Neural progenitor cell (in vitro differentiated cells): ENCODE measurements at regions not wholly inside any gene's neighbourhood (a gene's known extent, or its start where the extent isn't known, plus 50 kb on each side); places are given as distances from the start of the nearest gene placed in this dataset.

Experiments used
- DNase-seq: peaks from one replicate; pipeline ENCODE4 v3.0.0-alpha.2; 2016; ENCODE audit warnings: low spot score
- H2AFZ ChIP-seq: fragments of 200-600 bp; sonication (generic); replicated peaks from 2 replicates; pipeline ENCODE4 v1.6.1; 2016; ENCODE audit warnings: antibody characterized with exemption
- H3F3A ChIP-seq: fragments of 200-600 bp; sonication (generic); 2 replicates; pipeline ENCODE4 v1.6.1; 2016; ENCODE audit warnings: antibody characterized with exemption, low read depth
- H3K27ac ChIP-seq: fragments of 200-600 bp; sonication (generic); 2 replicates; pipeline ENCODE4 v1.5.1; 2016; ENCODE audit warnings: mild to moderate bottlenecking
- H3K27me3 ChIP-seq: fragments of 200-600 bp; sonication (generic); 2 replicates; pipeline ENCODE4 v1.6.1; 2016; ENCODE audit warnings: mild to moderate bottlenecking, moderate library complexity
- H3K36me3 ChIP-seq: fragments of 200-600 bp; sonication (generic); 2 replicates; pipeline ENCODE4 v1.5.1; 2016
- H3K4me1 ChIP-seq: fragments of 200-600 bp; sonication (generic); 2 replicates; pipeline ENCODE4 v1.6.1; 2016; ENCODE audit warnings: mixed run types
- H3K4me2 ChIP-seq: fragments of 200-600 bp; sonication (generic); 2 replicates; pipeline ENCODE4 v1.6.1; 2016
- H3K4me3 ChIP-seq: fragments of 200-600 bp; sonication (generic); 2 replicates; pipeline ENCODE4 v1.5.1; 2016
- H3K79me2 ChIP-seq: fragments of 200-600 bp; sonication (generic); 2 replicates; pipeline ENCODE4 v1.6.1; 2016; ENCODE audit warnings: low read depth
- H3K9ac ChIP-seq: fragments of 200-600 bp; sonication (generic); 2 replicates; pipeline ENCODE4 v1.6.1; 2016
- H3K9me3 ChIP-seq: fragments of 200-600 bp; sonication (generic); 2 replicates; pipeline ENCODE4 v1.5.1; 2016; ENCODE audit warnings: low read depth
- H4K20me1 ChIP-seq: fragments of 200-600 bp; sonication (generic); 2 replicates; pipeline ENCODE4 v1.6.1; 2016; ENCODE audit warnings: low read depth
- H3K27ac Mint-ChIP-seq: 3 replicates; pipeline ENCODE4 v1.8.0; 2021; ENCODE audit warnings: mixed read lengths
- H3K27me3 Mint-ChIP-seq: 2 replicates; pipeline ENCODE4 v1.8.0; 2022; ENCODE audit warnings: low read depth, mild to moderate bottlenecking, inconsistent platforms, moderate library complexity, mixed read lengths; ENCODE audit not compliant: insufficient read depth
- H3K36me3 Mint-ChIP-seq: 3 replicates; pipeline ENCODE4 v1.8.0; 2021; ENCODE audit warnings: mixed read lengths
- H3K4me1 Mint-ChIP-seq: 3 replicates; pipeline ENCODE4 v1.8.0; 2021; ENCODE audit warnings: mixed read lengths
- H3K4me3 Mint-ChIP-seq: 3 replicates; pipeline ENCODE4 v1.8.0; 2021; ENCODE audit warnings: mild to moderate bottlenecking, moderate library complexity, mixed read lengths
- H3K9me3 Mint-ChIP-seq: 3 replicates; pipeline ENCODE4 v1.8.0; 2020; ENCODE audit warnings: mixed read lengths
- EZH2 ChIP-seq: fragments of 200-600 bp; sonication (generic); IDR thresholded peaks from 2 replicates; pipeline ENCODE4 v1.6.1; 2017; ENCODE audit warnings: antibody characterized with exemption, mild to moderate bottlenecking, moderate library complexity
- EZH2phosphoT487 ChIP-seq: fragments of 200-600 bp; sonication (generic); IDR thresholded peaks from 2 replicates; pipeline ENCODE4 v1.6.1; 2017; ENCODE audit warnings: antibody characterized with exemption
- TF ChIP-seq, protein P1 (sequence below): fragments of 200-600 bp; sonication (generic); IDR thresholded peaks from 2 replicates; pipeline ENCODE4 v1.5.1; 2017; ENCODE audit warnings: antibody characterized with exemption, mild to moderate bottlenecking

DNA sequence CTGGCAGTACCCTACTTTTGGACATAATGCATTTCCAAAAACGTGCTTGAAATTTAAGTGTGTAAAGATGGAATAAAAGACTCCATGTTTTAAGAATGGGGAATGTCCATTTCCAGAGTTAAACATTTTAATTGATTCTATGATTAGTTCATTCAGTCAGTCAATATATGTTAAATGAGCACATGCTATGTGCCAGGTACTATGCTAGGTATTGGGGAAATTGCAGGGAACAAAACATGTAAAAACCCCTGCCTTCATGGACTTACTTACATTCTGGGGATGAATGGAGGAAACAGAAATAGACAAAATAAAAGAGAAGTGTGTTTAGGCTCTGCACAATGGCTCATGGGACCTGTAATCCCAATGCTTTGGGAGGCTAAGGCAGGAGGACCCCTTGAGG, 288.6 kb downstream of the MTX2 start:
- Mint-ChIP-seq H3K36me3 (no peaks in the 10 kb centered on the region), H3K4me3 (no peak overlapping the region), H3K9me3 (no peaks in the 10 kb centered on the region), H3K27ac (no peak overlapping the region), H3K27me3 (peaks cover 3% of the 10 kb centered on the region), H3K4me1 (peaks cover 22% of the 10 kb centered on the region)
- H3F3A ChIP-seq = no peaks in the 10 kb centered on the region
- no peak overlapping the region for H3K27ac ChIP-seq
- no peaks in the 10 kb centered on the region for H3K36me3 ChIP-seq
- no peak for DNase-seq
- H3K4me1 ChIP-seq = no peaks in the 10 kb centered on the region
- H3K9me3 ChIP-seq = no peaks in the 10 kb centered on the region
- H3K4me2 ChIP-seq = no peak overlapping the region
- TF ChIP-seq, protein P1, sequence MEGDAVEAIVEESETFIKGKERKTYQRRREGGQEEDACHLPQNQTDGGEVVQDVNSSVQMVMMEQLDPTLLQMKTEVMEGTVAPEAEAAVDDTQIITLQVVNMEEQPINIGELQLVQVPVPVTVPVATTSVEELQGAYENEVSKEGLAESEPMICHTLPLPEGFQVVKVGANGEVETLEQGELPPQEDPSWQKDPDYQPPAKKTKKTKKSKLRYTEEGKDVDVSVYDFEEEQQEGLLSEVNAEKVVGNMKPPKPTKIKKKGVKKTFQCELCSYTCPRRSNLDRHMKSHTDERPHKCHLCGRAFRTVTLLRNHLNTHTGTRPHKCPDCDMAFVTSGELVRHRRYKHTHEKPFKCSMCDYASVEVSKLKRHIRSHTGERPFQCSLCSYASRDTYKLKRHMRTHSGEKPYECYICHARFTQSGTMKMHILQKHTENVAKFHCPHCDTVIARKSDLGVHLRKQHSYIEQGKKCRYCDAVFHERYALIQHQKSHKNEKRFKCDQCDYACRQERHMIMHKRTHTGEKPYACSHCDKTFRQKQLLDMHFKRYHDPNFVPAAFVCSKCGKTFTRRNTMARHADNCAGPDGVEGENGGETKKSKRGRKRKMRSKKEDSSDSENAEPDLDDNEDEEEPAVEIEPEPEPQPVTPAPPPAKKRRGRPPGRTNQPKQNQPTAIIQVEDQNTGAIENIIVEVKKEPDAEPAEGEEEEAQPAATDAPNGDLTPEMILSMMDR = no peak
- TF ChIP-seq EZH2 = no peak
- TF ChIP-seq EZH2phosphoT487 = no peak
- H3K9ac ChIP-seq = no peak overlapping the region
- H3K27me3 ChIP-seq = peaks cover 90% of the 10 kb centered on the region
- H3K4me3 ChIP-seq = no peak overlapping the region
- H3K79me2 ChIP-seq = no peaks in the 10 kb centered on the region
- no peaks in the 10 kb centered on the region for H4K20me1 ChIP-seq
- no peak overlapping the region for H2AFZ ChIP-seq

DNA sequence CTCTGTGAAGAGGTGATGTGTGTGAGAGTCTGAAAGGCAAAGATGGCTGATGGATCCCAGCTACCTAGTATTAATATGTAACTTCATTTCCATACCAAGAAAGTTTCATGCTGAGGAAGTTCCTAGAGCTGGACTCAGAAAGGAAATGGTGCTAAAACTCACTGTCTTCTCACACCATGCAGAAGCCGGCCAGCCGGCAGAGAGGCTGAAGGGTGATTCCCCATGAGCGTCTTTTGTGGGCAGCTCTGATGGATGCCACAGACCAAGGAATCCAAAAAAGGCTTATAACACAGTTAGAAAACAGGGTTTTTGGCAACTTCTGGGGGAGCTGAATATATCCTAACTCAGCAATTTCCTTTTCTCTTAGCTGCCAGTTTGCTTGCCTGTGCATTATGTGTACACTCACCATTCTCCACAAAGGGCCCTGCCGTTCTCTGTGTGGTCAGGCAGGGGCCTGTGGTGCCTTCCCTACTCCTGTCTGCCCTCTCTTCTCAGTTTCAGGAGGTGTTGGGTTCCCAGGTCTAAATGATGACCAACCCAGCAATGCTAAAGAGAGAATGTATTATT, 289.4 kb downstream of the MTX2 start:
- Mint-ChIP-seq H3K4me3 (no peak overlapping the region), H3K27me3 (peaks cover 3% of the 10 kb centered on the region), H3K9me3 (no peaks in the 10 kb centered on the region), H3K36me3 (no peaks in the 10 kb centered on the region), H3K4me1 (peaks cover 27% of the 10 kb centered on the region), H3K27ac (no peak overlapping the region)
- no peaks in the 10 kb centered on the region for H3K4me1 ChIP-seq
- H3F3A ChIP-seq = no peaks in the 10 kb centered on the region
- H2AFZ ChIP-seq = no peak overlapping the region
- H3K9me3 ChIP-seq = no peaks in the 10 kb centered on the region
- no peak for DNase-seq
- TF ChIP-seq, protein P1 = no peak
- TF ChIP-seq EZH2 = no peak
- TF ChIP-seq EZH2phosphoT487 = no peak
- no peaks in the 10 kb centered on the region for H4K20me1 ChIP-seq
- no peak overlapping the region for H3K4me2 ChIP-seq
- H3K36me3 ChIP-seq = no peaks in the 10 kb centered on the region
- no peaks in the 10 kb centered on the region for H3K79me2 ChIP-seq
- H3K4me3 ChIP-seq = no peak overlapping the region
- no peak overlapping the region for H3K9ac ChIP-seq
- peaks cover 86% of the 10 kb centered on the region for H3K27me3 ChIP-seq
- H3K27ac ChIP-seq = no peak overlapping the region

DNA sequence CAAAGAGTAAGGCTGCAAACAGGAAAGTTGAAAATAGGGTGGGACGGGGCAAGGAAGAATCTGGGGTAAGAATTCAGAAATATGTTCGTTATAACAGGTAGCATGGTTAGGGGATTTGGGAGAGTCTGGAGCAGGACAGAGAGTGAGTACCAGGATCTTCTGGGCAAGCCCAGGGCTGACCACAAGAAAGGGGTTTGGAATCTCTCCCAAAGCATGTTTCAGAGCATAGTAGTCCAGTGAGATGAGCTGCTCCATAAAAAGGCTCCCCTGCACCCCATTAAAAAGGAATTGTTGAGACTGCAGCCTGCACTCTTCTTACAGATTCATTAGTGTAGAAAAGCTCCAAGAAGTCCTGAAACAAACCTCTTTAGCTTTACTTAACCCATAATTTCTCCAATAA, 291.1 kb downstream of the MTX2 start:
- no peak overlapping the region for H3K27ac ChIP-seq
- H4K20me1 ChIP-seq = no peaks in the 10 kb centered on the region
- H3K9me3 Mint-ChIP-seq = no peaks in the 10 kb centered on the region
- H3K4me3 Mint-ChIP-seq = no peak overlapping the region
- H3K79me2 ChIP-seq = no peaks in the 10 kb centered on the region
- no peak overlapping the region for H2AFZ ChIP-seq
- H3K27me3 Mint-ChIP-seq = peaks cover 3% of the 10 kb centered on the region
- no peak overlapping the region for H3K4me3 ChIP-seq
- TF ChIP-seq EZH2 (no peak), EZH2phosphoT487 (no peak)
- TF ChIP-seq, protein P1 = no peak
- peaks cover 76% of the 10 kb centered on the region for H3K27me3 ChIP-seq
- H3K4me1 Mint-ChIP-seq = peaks cover 22% of the 10 kb centered on the region
- no peak for DNase-seq
- no peaks in the 10 kb centered on the region for H3K4me1 ChIP-seq
- no peaks in the 10 kb centered on the region for H3K36me3 Mint-ChIP-seq
- H3F3A ChIP-seq = no peaks in the 10 kb centered on the region
- H3K9ac ChIP-seq = no peak overlapping the region
- H3K36me3 ChIP-seq = no peaks in the 10 kb centered on the region
- no peak overlapping the region for H3K4me2 ChIP-seq
- H3K9me3 ChIP-seq = no peaks in the 10 kb centered on the region
- H3K27ac Mint-ChIP-seq = no peak overlapping the region
